Osteoblast (primary cell): ENCODE measurements at regions not wholly inside any gene's neighbourhood (a gene's known extent, or its start where the extent isn't known, plus 50 kb on each side); places are given as distances from the start of the nearest gene placed in this dataset.

ENCODE experiments used
- DNase-seq: peaks from one replicate; pipeline ENCODE4 v3.0.0; 2011; ENCODE audit warnings: low spot score, mixed read lengths; ENCODE audit not compliant: insufficient read length; ENCODE audit errors: missing footprints
- H2AFZ ChIP-seq: 2 replicates; pipeline ENCODE4 v1.6.0; 2011; ENCODE audit warnings: mild to moderate bottlenecking, low read length
- H3K27ac ChIP-seq: 2 replicates; pipeline ENCODE4 v1.5.1; 2011; ENCODE audit warnings: mild to moderate bottlenecking, low read depth, low read length, moderate library complexity
- H3K27me3 ChIP-seq: 2 replicates; pipeline ENCODE4 v1.6.0; 2012; ENCODE audit warnings: mild to moderate bottlenecking, control low read depth, inconsistent platforms, low read length, moderate library complexity; ENCODE audit not compliant: insufficient read depth
- H3K36me3 ChIP-seq: 2 replicates; pipeline ENCODE4 v1.5.1; 2011; ENCODE audit warnings: mild to moderate bottlenecking, low read length, control low read depth, moderate library complexity; ENCODE audit not compliant: insufficient read depth
- H3K4me1 ChIP-seq: 2 replicates; pipeline ENCODE4 v1.5.1; 2011; ENCODE audit warnings: mild to moderate bottlenecking, low read length, control low read depth, moderate library complexity; ENCODE audit not compliant: insufficient read depth
- H3K4me2 ChIP-seq: 2 replicates; pipeline ENCODE4 v1.6.0; 2011; ENCODE audit warnings: mild to moderate bottlenecking, low read length; ENCODE audit not compliant: insufficient read depth
- H3K4me3 ChIP-seq: fragments of 200-600 bp; sonication (generic); 3 replicates; pipeline ENCODE4 v1.5.1; 2012; ENCODE audit warnings: mild to moderate bottlenecking, low read length, inconsistent platforms; ENCODE audit not compliant: insufficient read depth
- H3K79me2 ChIP-seq: 2 replicates; pipeline ENCODE4 v1.6.0; 2012; ENCODE audit warnings: mild to moderate bottlenecking, low read length, control low read depth, inconsistent platforms; ENCODE audit not compliant: insufficient read depth
- H3K9me3 ChIP-seq: 2 replicates; pipeline ENCODE4 v1.5.1; 2011; ENCODE audit warnings: low read depth, low read length, control low read depth
- H4K20me1 ChIP-seq: 2 replicates; pipeline ENCODE4 v1.6.0; 2012; ENCODE audit warnings: mild to moderate bottlenecking, low read length, control low read depth; ENCODE audit not compliant: insufficient read depth
- CTCF ChIP-seq: IDR thresholded peaks from 2 replicates; pipeline ENCODE4 v1.5.1; 2011; ENCODE audit warnings: mild to moderate bottlenecking, low read depth, low read length, moderate library complexity; ENCODE audit errors: extremely low read depth

GRCh38 chr7:138245682-138246081 lies 169.4 kb downstream of the AKR1D1 start:
- Histone ChIP-seq H4K20me1 (no peaks in the 10 kb centered on the region), H3K4me3 (no peak overlapping the region), H3K9me3 (no peaks in the 10 kb centered on the region), H3K4me1 (no peaks in the 10 kb centered on the region), H3K27me3 (no peaks in the 10 kb centered on the region), H2AFZ (no peak overlapping the region), H3K79me2 (no peaks in the 10 kb centered on the region), H3K27ac (no peak overlapping the region), H3K36me3 (no peaks in the 10 kb centered on the region), H3K4me2 (no peak overlapping the region)
- no peak for TF ChIP-seq CTCF
- DNase-seq: no peak

- Histone ChIP-seq H3K4me2 (no peak overlapping the region), H3K4me3 (no peak overlapping the region), H4K20me1 (no peaks in the 10 kb centered on the region), H3K9me3 (no peaks in the 10 kb centered on the region), H3K79me2 (no peaks in the 10 kb centered on the region), H3K36me3 (no peaks in the 10 kb centered on the region), H3K4me1 (no peaks in the 10 kb centered on the region), H2AFZ (no peak overlapping the region), H3K27ac (no peak overlapping the region), H3K27me3 (no peaks in the 10 kb centered on the region)
- no peak for DNase-seq
- TF ChIP-seq CTCF: no peak
Measured at GRCh38 chr7:138246428-138246827, 170.2 kb downstream of the AKR1D1 start.

- DNase-seq: no peak
- Histone ChIP-seq H3K4me1 (no peaks in the 10 kb centered on the region), H3K36me3 (no peaks in the 10 kb centered on the region), H3K4me2 (no peak overlapping the region), H3K27ac (no peak overlapping the region), H3K79me2 (no peaks in the 10 kb centered on the region), H3K4me3 (no peak overlapping the region), H3K9me3 (no peaks in the 10 kb centered on the region), H4K20me1 (no peaks in the 10 kb centered on the region), H3K27me3 (no peaks in the 10 kb centered on the region), H2AFZ (no peak overlapping the region)
- TF ChIP-seq CTCF: no peak
Measured at GRCh38 chr7:138247081-138247480, 170.8 kb downstream of the AKR1D1 start.

DNA sequence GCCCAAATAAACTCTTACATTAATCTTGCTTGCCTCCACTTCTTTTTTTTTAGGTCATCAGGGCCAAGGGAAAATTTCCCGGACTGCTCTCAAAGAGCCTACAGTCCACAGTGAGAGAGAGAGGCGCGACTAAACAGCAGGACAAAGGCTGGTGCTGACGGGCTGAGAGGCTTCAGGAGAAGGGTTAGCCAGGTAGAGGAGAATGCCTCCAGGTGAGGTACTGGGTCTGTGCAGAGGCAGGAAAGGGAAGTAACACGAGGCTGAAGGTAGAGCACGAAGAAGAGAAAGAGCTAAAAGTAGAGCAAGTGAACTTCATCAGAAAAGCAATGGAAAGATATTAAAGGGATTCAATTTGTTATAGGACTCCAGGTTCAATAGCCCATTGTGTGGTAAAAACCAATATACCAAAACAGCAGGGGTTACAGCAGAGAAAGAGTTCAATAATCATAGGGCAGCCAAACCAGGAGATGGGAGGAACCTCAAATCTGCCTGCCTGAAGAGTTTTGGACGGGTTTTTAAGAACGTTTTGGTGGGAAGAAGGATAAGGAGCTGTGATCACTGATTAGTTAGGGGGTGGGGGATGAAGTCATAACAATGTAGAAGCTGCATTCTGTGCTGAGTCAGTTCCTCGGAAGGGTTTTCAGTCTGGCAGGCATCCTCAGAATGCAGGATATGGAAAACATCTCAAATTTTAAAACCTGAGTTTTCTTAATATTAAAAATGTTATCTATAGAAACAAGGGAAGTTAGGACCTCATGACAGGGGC lies 171.5 kb downstream of the AKR1D1 start:
- no peaks in the 10 kb centered on the region for H3K27me3 ChIP-seq
- no peak overlapping the region for H3K4me2 ChIP-seq
- no peaks in the 10 kb centered on the region for H3K4me1 ChIP-seq
- no peak for TF ChIP-seq CTCF
- peak overlapping the region; percentile 29 for H2AFZ ChIP-seq
- H3K36me3 ChIP-seq: no peaks in the 10 kb centered on the region
- no peak overlapping the region for H3K4me3 ChIP-seq
- no peaks in the 10 kb centered on the region for H4K20me1 ChIP-seq
- no peaks in the 10 kb centered on the region for H3K9me3 ChIP-seq
- no peak for DNase-seq
- H3K79me2 ChIP-seq: no peaks in the 10 kb centered on the region
- no peak overlapping the region for H3K27ac ChIP-seq
